Fibroblast of skin of abdomen (primary cell): ENCODE measurements at regions not wholly inside any gene's neighbourhood (a gene's known extent, or its start where the extent isn't known, plus 50 kb on each side); places are given as distances from the start of the nearest gene placed in this dataset.

Experiments used
- DNase-seq: peaks from one replicate; pipeline ENCODE4 v3.0.0-alpha.2; 2013

- no peak for DNase-seq
These were observed 77.7 kb upstream of the MAP4K3 start for GRCh38 chr2:39514825-39515224.

- DNase-seq = no peak
These were observed 78.3 kb upstream of the MAP4K3 start for GRCh38 chr2:39515273-39515896.

- DNase-seq = no peak
These were observed 78.8 kb upstream of the MAP4K3 start for GRCh38 chr2:39515897-39516346.

GRCh38 chr2:39516347-39517101, 79.4 kb upstream of the MAP4K3 start:
- DNase-seq = no peak

GRCh38 chr2:39517102-39517436, 80.0 kb upstream of the MAP4K3 start:
- no peak for DNase-seq

GRCh38 chr2:39517622-39518021, 80.5 kb upstream of the MAP4K3 start:
- no peak for DNase-seq

GRCh38 chr2:39519886-39520285, 82.8 kb upstream of the MAP4K3 start:
- DNase-seq = no peak

GRCh38 chr2:39521876-39522517, 84.9 kb upstream of the MAP4K3 start:
- no peak for DNase-seq

- no peak for DNase-seq
These were observed 85.4 kb upstream of the MAP4K3 start for GRCh38 chr2:39522518-39522877.

GRCh38 chr2:39523308-39524044, 86.4 kb upstream of the MAP4K3 start:
- peak; percentile 90 for DNase-seq

GRCh38 chr2:39524061-39524460, 87.0 kb upstream of the MAP4K3 start:
- DNase-seq = no peak

GRCh38 chr2:39524756-39525635, 87.9 kb upstream of the MAP4K3 start:
- no peak for DNase-seq

GRCh38 chr2:39525636-39526412, 88.7 kb upstream of the MAP4K3 start:
- no peak for DNase-seq

GRCh38 chr2:39528701-39529100, 91.6 kb upstream of the MAP4K3 start:
- DNase-seq = no peak

- no peak for DNase-seq
These were observed 92.8 kb upstream of the MAP4K3 start for GRCh38 chr2:39529836-39530235.

GRCh38 chr2:39530411-39530866, 93.4 kb upstream of the MAP4K3 start:
- DNase-seq = peak; percentile 89

GRCh38 chr2:39531220-39531777, 94.2 kb upstream of the MAP4K3 start:
- DNase-seq = no peak

- no peak for DNase-seq
These were observed 95.8 kb upstream of the MAP4K3 start for GRCh38 chr2:39532933-39533332.

GRCh38 chr2:39534095-39534711, 97.1 kb upstream of the MAP4K3 start:
- DNase-seq = no peak

GRCh38 chr2:39535636-39536185, 98.6 kb upstream of the MAP4K3 start:
- DNase-seq = no peak
